Body of pancreas (tissue), 4 donors: ENCODE measurements at regions not wholly inside any gene's neighbourhood (a gene's known extent, or its start where the extent isn't known, plus 50 kb on each side); places are given as distances from the start of the nearest gene placed in this dataset.

ENCODE experiments used
- CTCF ChIP-seq, 7 experiments: fragments of 450-650 bp in 4 of 7; fragments of 200-600 bp in 3 of 7; sonication (generic) in 3 of 7; IDR thresholded peaks; one replicate each; pipeline ENCODE4 v1.5.1; 2016 to 2019; ENCODE audit warnings: antibody characterized with exemption in 7 of 7
- POLR2A ChIP-seq, 3 donors: fragments of 450-650 bp; IDR thresholded peaks; one replicate each; pipeline ENCODE4 v1.6.1; 2016; ENCODE audit warnings: antibody characterized with exemption in 3 of 3, mild to moderate bottlenecking in 2 of 3

- no peak for TF ChIP-seq POLR2A (IDR thresholded peaks at IDR 0.05)
- no peak for TF ChIP-seq CTCF (IDR thresholded peaks at IDR 0.05)
These were observed 85.1 kb upstream of the IL12B start for GRCh38 chr5:159415301-159415937.
